ENCODE measurements at regions not wholly inside any gene's neighbourhood (a gene's known extent, or its start where the extent isn't known, plus 50 kb on each side); places are given as distances from the start of the nearest gene placed in this dataset.

- Histone ChIP-seq H3K27ac (ENCODE audit: extremely low read depth, low read depth, low read length) (no peak overlapping the region), H3K9me3 (replicated peaks; ENCODE audit: control insufficient read depth, insufficient read depth, low read depth, low read length) (no peaks in the 10 kb centered on the region), H2AFZ (ENCODE audit: low read depth, low read length) (no peak overlapping the region), H3K9me1 (ENCODE audit: control insufficient read depth, insufficient read depth, low read length) (no peaks in the 10 kb centered on the region), H3K9ac (ENCODE audit: insufficient read depth in 1 of 2, low read depth in 2 of 2, low read length in 2 of 2) (no peak overlapping the region), H3K27me3 (ENCODE audit: control insufficient read depth in 2 of 2, insufficient read depth in 2 of 2, low read length in 2 of 2) (no peaks in the 10 kb centered on the region), H4K20me1 (replicated peaks; ENCODE audit: control insufficient read depth, insufficient read depth, low read length) (no peaks in the 10 kb centered on the region), H3K36me3 (ENCODE audit: control insufficient read depth, insufficient read depth, low read length) (no peaks in the 10 kb centered on the region), H3K4me2 (ENCODE audit: insufficient read depth, low read length) (no peak overlapping the region), H3K79me2 (ENCODE audit: control insufficient read depth, insufficient read depth, low read length) (no peaks in the 10 kb centered on the region), H3K4me1 (replicated peaks in 1 of 2; ENCODE audit: control insufficient read depth in 2 of 2, insufficient read depth in 2 of 2, low read length in 2 of 2) (no peaks in the 10 kb centered on the region), H3K4me3 (no peak overlapping the region)
- no peak for FAIRE-seq
- intact Hi-C loops (cut with micrococcal nuclease) (no loop called here), in situ Hi-C loops (cut with MboI) (no loop called here)
- TF ChIP-seq RFX1 (IDR thresholded peaks at IDR 0.05) (peak; percentile 10; the same call in 1 of the 2 replicates), ZNF583 (CRISPR knock-in tag; IDR thresholded peaks at IDR 0.05) (no peak)
- POLR2A ChIA-PET = no interaction called here
- no TSS peak for BruUV-seq (replicated peaks)
- ATAC-seq = no peak
- CTCF ChIA-PET (ENCODE audit: low intra/inter-chr PET ratio) = no interaction called here
- no peak for DNase-seq (ENCODE audit: extremely low read depth in 1 of 4, low spot score in 3 of 4)
- 0% methylated on average over 1 of the region's 1 CpG for WGBS (ENCODE audit: insufficient coverage, low coverage, missing lambda C conversion rate)
These were observed 113.0 kb downstream of the SPATA18 start for GRCh38 chr4:52164116-52164515.

- in situ Hi-C loops (cut with MboI) (no loop called here), intact Hi-C loops (cut with micrococcal nuclease) (no loop called here)
- ATAC-seq (no peak), DNase-seq (ENCODE audit: extremely low read depth in 1 of 4, low spot score in 3 of 4) (peak in 1 of 4 experiments; percentile 3), FAIRE-seq (no peak)
- Histone ChIP-seq H3K27me3 (ENCODE audit: control insufficient read depth in 2 of 2, insufficient read depth in 2 of 2, low read length in 2 of 2) (no peaks in the 10 kb centered on the region), H3K79me2 (ENCODE audit: control insufficient read depth, insufficient read depth, low read length) (no peaks in the 10 kb centered on the region), H4K20me1 (replicated peaks; ENCODE audit: control insufficient read depth, insufficient read depth, low read length) (no peaks in the 10 kb centered on the region), H3K9me3 (replicated peaks; ENCODE audit: control insufficient read depth, insufficient read depth, low read depth, low read length) (no peaks in the 10 kb centered on the region), H2AFZ (ENCODE audit: low read depth, low read length) (no peak overlapping the region), H3K4me2 (ENCODE audit: insufficient read depth, low read length) (no peak overlapping the region), H3K9me1 (ENCODE audit: control insufficient read depth, insufficient read depth, low read length) (no peaks in the 10 kb centered on the region), H3K4me1 (replicated peaks in 1 of 2; ENCODE audit: control insufficient read depth in 2 of 2, insufficient read depth in 2 of 2, low read length in 2 of 2) (no peaks in the 10 kb centered on the region), H3K4me3 (no peak overlapping the region), H3K9ac (ENCODE audit: insufficient read depth in 1 of 2, low read depth in 2 of 2, low read length in 2 of 2) (no peak overlapping the region), H3K27ac (ENCODE audit: extremely low read depth, low read depth, low read length) (no peak overlapping the region), H3K36me3 (ENCODE audit: control insufficient read depth, insufficient read depth, low read length) (no peaks in the 10 kb centered on the region)
- 0% methylated on average over 1 of the region's 1 CpG for WGBS (ENCODE audit: insufficient coverage, low coverage, missing lambda C conversion rate)
- ChIA-PET POLR2A (no interaction called here), CTCF (ENCODE audit: low intra/inter-chr PET ratio) (no interaction called here)
- no TSS peak for BruUV-seq (replicated peaks)
- TF ChIP-seq RHOXF2B (CRISPR knock-in tag; conservative IDR thresholded peaks at IDR 0.05) (no peak), CTCF (IDR thresholded peaks at IDR 0.05 in 2 of 3, conservative IDR thresholded peaks at IDR 0.05 in 1 of 3; ENCODE audit: insufficient read depth in 2 of 3, low read depth in 1 of 3, low read length in 3 of 3) (peak in 2 of 3 experiments; percentile 12 to 21; a peak in 1 of 6 replicates), ZNF830 (CRISPR knock-in tag; IDR thresholded peaks at IDR 0.05) (no peak)
These were observed 121.1 kb downstream of the SPATA18 start for GRCh38 chr4:52172166-52172565.
